Neutrophil (primary cell): ENCODE measurements at regions not wholly inside any gene's neighbourhood (a gene's known extent, or its start where the extent isn't known, plus 50 kb on each side); places are given as distances from the start of the nearest gene placed in this dataset.

Experiments used
- H3K27ac ChIP-seq: fragments of 200-600 bp; sonication (generic); 2 replicates; pipeline ENCODE4 v1.5.1; 2016; ENCODE audit warnings: mild to moderate bottlenecking, moderate library complexity
- H3K27me3 ChIP-seq: fragments of 200-600 bp; sonication (generic); 2 replicates; pipeline ENCODE4 v1.6.0; 2016; ENCODE audit warnings: mild to moderate bottlenecking
- H3K36me3 ChIP-seq: fragments of 200-600 bp; sonication (generic); 2 replicates; pipeline ENCODE4 v1.5.1; 2017
- H3K4me1 ChIP-seq, 2 experiments: fragments of 200-600 bp in 1 of 2; sonication (generic) in 1 of 2; 1 replicate in 1 of 2; 2 replicates in 1 of 2; pipeline versions ENCODE4 v1.5.1 to v1.6.1; 2013 to 2016; ENCODE audit warnings: low read depth in 1 of 2, low read length in 1 of 2, mild to moderate bottlenecking in 1 of 2, moderate library complexity in 1 of 2; ENCODE audit not compliant: control insufficient read depth in 1 of 2, insufficient read depth in 1 of 2
- H3K4me3 ChIP-seq, 2 experiments: fragments of 200-600 bp in 1 of 2; sonication (generic) in 1 of 2; 1 replicate in 1 of 2; 2 replicates in 1 of 2; pipeline ENCODE4 v1.5.1; 2013 to 2016; ENCODE audit warnings: low read depth in 1 of 2, low read length in 1 of 2, mild to moderate bottlenecking in 1 of 2, moderate library complexity in 1 of 2
- H3K9me3 ChIP-seq: fragments of 200-600 bp; sonication (generic); 2 replicates; pipeline ENCODE4 v1.5.1; 2016
- TF ChIP-seq, protein P1 (sequence below): fragments of 200-600 bp; sonication (generic); IDR thresholded peaks from 2 replicates; pipeline ENCODE4 v1.5.1; 2016; ENCODE audit warnings: antibody characterized with exemption

DNA sequence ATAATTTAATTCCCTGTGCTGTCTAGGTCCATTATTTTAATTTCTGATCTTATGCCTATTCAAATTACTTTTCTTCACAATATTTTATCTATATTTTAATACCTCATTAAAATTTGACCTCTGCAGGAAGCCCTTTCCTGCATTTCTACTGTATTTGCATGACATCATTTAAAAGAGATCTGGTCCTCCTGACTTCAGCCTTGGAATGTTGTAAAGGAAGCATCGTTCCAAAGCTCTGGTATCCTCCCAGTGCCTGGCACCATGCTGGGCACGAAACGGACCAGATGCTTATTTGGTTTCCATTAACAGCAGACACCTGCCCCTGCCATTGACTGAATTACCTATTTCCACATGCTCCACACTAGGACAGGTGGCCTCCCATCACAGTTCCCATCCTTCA lies 247.5 kb downstream of the KLF6 start:
- H3K36me3 ChIP-seq, result no peaks in the 10 kb centered on the region
- H3K27me3 ChIP-seq, result no peaks in the 10 kb centered on the region
- H3K4me1 ChIP-seq, result no peaks in the 10 kb centered on the region
- H3K27ac ChIP-seq, result no peak overlapping the region
- no peak overlapping the region for H3K4me3 ChIP-seq
- no peaks in the 10 kb centered on the region for H3K9me3 ChIP-seq
- TF ChIP-seq, protein P1, sequence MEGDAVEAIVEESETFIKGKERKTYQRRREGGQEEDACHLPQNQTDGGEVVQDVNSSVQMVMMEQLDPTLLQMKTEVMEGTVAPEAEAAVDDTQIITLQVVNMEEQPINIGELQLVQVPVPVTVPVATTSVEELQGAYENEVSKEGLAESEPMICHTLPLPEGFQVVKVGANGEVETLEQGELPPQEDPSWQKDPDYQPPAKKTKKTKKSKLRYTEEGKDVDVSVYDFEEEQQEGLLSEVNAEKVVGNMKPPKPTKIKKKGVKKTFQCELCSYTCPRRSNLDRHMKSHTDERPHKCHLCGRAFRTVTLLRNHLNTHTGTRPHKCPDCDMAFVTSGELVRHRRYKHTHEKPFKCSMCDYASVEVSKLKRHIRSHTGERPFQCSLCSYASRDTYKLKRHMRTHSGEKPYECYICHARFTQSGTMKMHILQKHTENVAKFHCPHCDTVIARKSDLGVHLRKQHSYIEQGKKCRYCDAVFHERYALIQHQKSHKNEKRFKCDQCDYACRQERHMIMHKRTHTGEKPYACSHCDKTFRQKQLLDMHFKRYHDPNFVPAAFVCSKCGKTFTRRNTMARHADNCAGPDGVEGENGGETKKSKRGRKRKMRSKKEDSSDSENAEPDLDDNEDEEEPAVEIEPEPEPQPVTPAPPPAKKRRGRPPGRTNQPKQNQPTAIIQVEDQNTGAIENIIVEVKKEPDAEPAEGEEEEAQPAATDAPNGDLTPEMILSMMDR, result no peak

DNA sequence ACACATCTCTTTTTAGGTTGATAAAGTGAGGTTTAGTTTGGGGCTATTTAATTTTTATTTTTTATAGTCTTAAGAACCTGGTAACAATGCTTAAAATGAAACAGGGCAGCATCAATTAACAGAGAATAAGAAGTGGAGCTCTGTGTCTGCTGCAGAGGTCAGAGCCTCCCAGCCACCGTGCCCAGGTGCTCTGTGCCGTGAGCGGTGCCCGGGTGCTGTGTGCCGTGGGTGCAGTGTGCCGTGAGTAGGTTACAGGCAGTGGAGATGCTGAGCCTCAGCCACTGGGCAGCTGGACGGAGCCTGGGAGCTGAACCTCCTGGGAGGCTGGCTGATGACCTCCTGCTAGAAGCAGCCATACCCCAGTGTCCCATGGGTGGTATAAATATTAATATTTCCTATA lies 250.0 kb downstream of the KLF6 start:
- Histone ChIP-seq H3K4me3 (no peak overlapping the region), H3K36me3 (no peaks in the 10 kb centered on the region), H3K27ac (no peak overlapping the region), H3K4me1 (no peaks in the 10 kb centered on the region), H3K27me3 (no peaks in the 10 kb centered on the region), H3K9me3 (no peaks in the 10 kb centered on the region)
- TF ChIP-seq, protein P1, result no peak

DNA sequence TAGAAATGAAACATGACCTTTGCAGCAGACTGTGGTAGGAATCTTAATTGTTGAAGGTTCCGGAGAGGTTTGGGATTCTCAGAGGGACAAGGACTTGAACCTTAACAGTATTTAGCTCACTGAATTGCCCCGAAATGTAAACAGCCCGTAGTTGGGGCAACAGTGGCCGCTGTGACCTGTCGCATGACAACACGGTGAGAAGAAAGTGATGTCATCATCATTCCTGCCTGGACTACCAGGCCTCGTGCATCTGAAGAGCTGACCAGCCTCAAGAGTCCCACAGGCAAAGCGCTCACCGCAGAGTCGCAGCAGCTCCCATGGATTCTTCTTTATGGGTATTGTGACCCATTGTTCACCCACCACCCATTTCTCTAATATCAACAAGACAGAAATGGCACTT lies 250.6 kb downstream of the KLF6 start:
- H3K4me3 ChIP-seq, result no peak overlapping the region
- H3K4me1 ChIP-seq, result no peaks in the 10 kb centered on the region
- H3K36me3 ChIP-seq, result no peaks in the 10 kb centered on the region
- no peaks in the 10 kb centered on the region for H3K27me3 ChIP-seq
- H3K27ac ChIP-seq, result no peak overlapping the region
- TF ChIP-seq, protein P1, result no peak
- no peaks in the 10 kb centered on the region for H3K9me3 ChIP-seq

DNA sequence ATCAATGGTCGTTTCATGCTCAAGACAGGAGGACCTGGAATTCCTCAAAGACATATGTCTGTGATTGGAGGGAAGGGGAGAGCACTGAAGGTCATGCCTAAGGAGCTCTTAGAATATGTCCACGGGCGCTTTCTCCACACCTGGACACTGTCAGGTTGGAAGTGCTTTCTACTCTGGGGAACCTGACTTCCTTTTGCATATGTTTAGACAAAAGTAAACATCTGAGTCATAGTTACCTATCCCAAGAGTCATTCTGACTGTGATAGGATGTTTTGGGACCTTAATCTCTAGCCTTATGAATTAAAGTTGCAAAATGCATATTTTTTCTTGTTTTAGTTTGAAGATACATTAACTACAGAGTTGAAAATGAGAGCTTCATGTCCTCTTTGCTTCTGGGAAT lies 251.7 kb downstream of the KLF6 start:
- TF ChIP-seq, protein P1, result no peak
- no peak overlapping the region for H3K27ac ChIP-seq
- no peak overlapping the region for H3K4me3 ChIP-seq

DNA sequence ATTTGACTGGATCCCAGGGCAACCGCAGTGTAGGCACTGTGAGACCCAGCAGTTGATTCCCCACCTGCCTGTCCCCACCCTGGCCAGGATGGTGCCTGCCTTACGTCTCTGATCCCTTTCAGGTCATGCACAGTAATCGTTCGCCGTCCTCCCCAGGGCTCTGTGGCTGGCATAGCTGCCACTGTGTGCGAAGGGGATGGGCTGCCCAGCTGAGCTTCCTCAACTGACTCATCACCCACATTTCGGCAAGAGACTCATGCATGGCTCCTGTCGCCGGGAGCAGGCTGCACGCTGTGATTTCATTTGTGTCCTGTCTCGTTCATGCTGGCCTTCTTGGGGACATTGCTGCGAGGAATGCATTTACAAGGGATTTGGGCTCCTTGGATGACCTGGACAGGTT lies 252.4 kb downstream of the KLF6 start:
- H3K36me3 ChIP-seq, result no peaks in the 10 kb centered on the region
- H3K4me3 ChIP-seq, result no peak overlapping the region
- TF ChIP-seq, protein P1, result no peak
- H3K4me1 ChIP-seq, result no peaks in the 10 kb centered on the region
- no peaks in the 10 kb centered on the region for H3K27me3 ChIP-seq
- H3K9me3 ChIP-seq, result no peaks in the 10 kb centered on the region
- no peak overlapping the region for H3K27ac ChIP-seq

More for the DNA sequence above, 251.7 kb downstream of the KLF6 start:
- no peaks in the 10 kb centered on the region for H3K36me3 ChIP-seq
- no peaks in the 10 kb centered on the region for H3K9me3 ChIP-seq
- no peaks in the 10 kb centered on the region for H3K27me3 ChIP-seq
- H3K4me1 ChIP-seq, result no peaks in the 10 kb centered on the region

DNA sequence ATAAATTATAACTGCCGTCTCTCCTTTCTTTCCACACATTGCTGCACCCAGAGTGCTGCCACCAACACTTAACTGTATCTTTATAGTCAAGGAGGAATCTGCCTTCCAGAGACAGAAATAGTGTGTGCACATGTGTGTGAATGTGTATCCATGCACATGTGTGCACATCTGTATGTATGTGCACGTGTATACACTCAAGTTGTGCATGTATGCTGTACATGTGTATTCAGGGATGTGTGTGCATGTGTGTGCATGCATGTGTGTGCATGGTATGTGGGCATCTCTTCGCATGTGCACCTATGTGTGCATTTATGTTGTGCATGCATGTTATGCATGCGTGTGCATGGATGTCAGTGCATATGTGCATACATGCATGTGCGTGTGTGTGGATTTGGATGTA lies 253.3 kb downstream of the KLF6 start:
- H3K36me3 ChIP-seq, result no peaks in the 10 kb centered on the region
- no peaks in the 10 kb centered on the region for H3K4me1 ChIP-seq
- H3K9me3 ChIP-seq, result no peaks in the 10 kb centered on the region
- no peak overlapping the region for H3K4me3 ChIP-seq
- no peak overlapping the region for H3K27ac ChIP-seq
- TF ChIP-seq, protein P1, result no peak
- no peaks in the 10 kb centered on the region for H3K27me3 ChIP-seq
